Epithelial cell of prostate (primary cell): ENCODE measurements at regions not wholly inside any gene's neighbourhood (a gene's known extent, or its start where the extent isn't known, plus 50 kb on each side); places are given as distances from the start of the nearest gene placed in this dataset.

Experiments used
- DNase-seq: peaks from one replicate; pipeline ENCODE4 v3.0.0-alpha.2; 2011; ENCODE audit warnings: low read depth, low spot score
- H3K27ac ChIP-seq: fragments of 450-650 bp; 2 replicates; pipeline ENCODE4 v1.5.1; 2017; ENCODE audit warnings: mild to moderate bottlenecking

GRCh38 chr12:25058012-25058411, 109.1 kb upstream of the BCAT1 start:
- DNase-seq: no peak

GRCh38 chr12:25056486-25057130, 107.7 kb upstream of the BCAT1 start:
- peak overlapping the region; percentile 89 for H3K27ac ChIP-seq

More at GRCh38 chr12:25058012-25058411, 109.1 kb upstream of the BCAT1 start:
- H3K27ac ChIP-seq: no peak overlapping the region

GRCh38 chr12:25056011-25056410, 107.1 kb upstream of the BCAT1 start:
- peak; percentile 27 for DNase-seq
- H3K27ac ChIP-seq: peak overlapping the region; percentile 89

More at GRCh38 chr12:25056486-25057130, 107.7 kb upstream of the BCAT1 start:
- no peak for DNase-seq

GRCh38 chr12:25054783-25055144, 105.9 kb upstream of the BCAT1 start:
- H3K27ac ChIP-seq: peak overlapping the region; percentile 89
- DNase-seq: peak; percentile 49

GRCh38 chr12:25054076-25054782, 105.3 kb upstream of the BCAT1 start:
- peak overlapping the region; percentile 89 for H3K27ac ChIP-seq
- DNase-seq: peak; percentile 63

GRCh38 chr12:25052914-25053211, 104.0 kb upstream of the BCAT1 start:
- no peak for DNase-seq
- no peak overlapping the region for H3K27ac ChIP-seq

- DNase-seq: no peak
- H3K27ac ChIP-seq: no peak overlapping the region
Observed at GRCh38 chr12:25052196-25052913, 103.5 kb upstream of the BCAT1 start.

- no peak overlapping the region for H3K27ac ChIP-seq
- no peak for DNase-seq
Observed at GRCh38 chr12:25051656-25052195, 102.8 kb upstream of the BCAT1 start.

GRCh38 chr12:25051171-25051570, 102.3 kb upstream of the BCAT1 start:
- H3K27ac ChIP-seq: no peak overlapping the region
- no peak for DNase-seq

- no peak for DNase-seq
- H3K27ac ChIP-seq: no peak overlapping the region
Observed at GRCh38 chr12:25045869-25046268, 97.0 kb upstream of the BCAT1 start.

GRCh38 chr12:25041006-25041741, 92.3 kb upstream of the BCAT1 start:
- H3K27ac ChIP-seq: no peak overlapping the region
- no peak for DNase-seq

GRCh38 chr12:25040593-25040992, 91.7 kb upstream of the BCAT1 start:
- H3K27ac ChIP-seq: no peak overlapping the region
- DNase-seq: no peak

GRCh38 chr12:25034676-25035075, 85.8 kb upstream of the BCAT1 start:
- no peak for DNase-seq
- no peak overlapping the region for H3K27ac ChIP-seq

- no peak overlapping the region for H3K27ac ChIP-seq
- no peak for DNase-seq
Observed at GRCh38 chr12:25025951-25026490, 77.1 kb upstream of the BCAT1 start.

GRCh38 chr12:25025260-25025659, 76.4 kb upstream of the BCAT1 start:
- no peak for DNase-seq
- no peak overlapping the region for H3K27ac ChIP-seq

- no peak overlapping the region for H3K27ac ChIP-seq
- DNase-seq: no peak
Observed at GRCh38 chr12:25023808-25024207, 74.9 kb upstream of the BCAT1 start.

GRCh38 chr12:25020621-25021243, 71.8 kb upstream of the BCAT1 start:
- no peak for DNase-seq
- no peak overlapping the region for H3K27ac ChIP-seq

- DNase-seq: no peak
Observed at GRCh38 chr12:25018146-25018545, 69.2 kb upstream of the BCAT1 start.

GRCh38 chr12:25017336-25017735, 68.4 kb upstream of the BCAT1 start:
- no peak for DNase-seq
- H3K27ac ChIP-seq: no peak overlapping the region

More at GRCh38 chr12:25018146-25018545, 69.2 kb upstream of the BCAT1 start:
- H3K27ac ChIP-seq: no peak overlapping the region

- no peak for DNase-seq
- H3K27ac ChIP-seq: no peak overlapping the region
Observed at GRCh38 chr12:25014961-25015360, 66.1 kb upstream of the BCAT1 start.
